ENCODE measurements at regions not wholly inside any gene's neighbourhood (a gene's known extent, or its start where the extent isn't known, plus 50 kb on each side); places are given as distances from the start of the nearest gene placed in this dataset.

DNA sequence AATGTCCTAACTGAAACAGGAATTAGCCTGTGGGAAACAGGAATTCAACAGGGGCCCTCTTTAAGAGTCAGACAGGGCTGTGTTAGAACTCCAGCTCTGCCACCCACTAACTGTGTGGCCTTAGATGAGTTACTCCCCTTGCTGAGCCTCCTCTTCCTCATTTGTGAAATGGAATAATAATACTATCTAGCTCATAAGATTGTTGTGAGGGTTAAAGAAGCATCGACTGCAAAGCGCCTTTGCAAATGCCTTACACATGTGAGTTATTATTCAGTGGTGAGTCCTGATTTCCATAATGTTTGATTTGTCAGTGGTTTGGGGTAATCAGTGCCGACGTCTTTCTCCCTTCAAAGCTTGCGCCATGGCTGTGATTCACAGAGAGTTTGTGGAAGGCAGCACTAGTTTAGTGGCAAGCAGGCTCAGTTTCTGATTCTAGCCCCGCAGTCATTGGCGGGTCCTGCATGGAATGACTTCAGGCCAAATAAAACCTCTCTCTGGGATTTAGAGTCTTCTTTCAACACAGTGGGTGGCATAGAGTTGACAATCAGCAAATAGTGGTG lies 388.5 kb downstream of the PLPP3 start:
- H3K36me3 ChIP-seq = no peaks in the 10 kb centered on the region
- H3K27me3 ChIP-seq = no peaks in the 10 kb centered on the region
- TF ChIP-seq EP300 (IDR thresholded peaks at IDR 0.05) = no peak
- TF ChIP-seq POLR2AphosphoS5 (IDR thresholded peaks at IDR 0.05) = no peak
- TF ChIP-seq, protein P1, sequence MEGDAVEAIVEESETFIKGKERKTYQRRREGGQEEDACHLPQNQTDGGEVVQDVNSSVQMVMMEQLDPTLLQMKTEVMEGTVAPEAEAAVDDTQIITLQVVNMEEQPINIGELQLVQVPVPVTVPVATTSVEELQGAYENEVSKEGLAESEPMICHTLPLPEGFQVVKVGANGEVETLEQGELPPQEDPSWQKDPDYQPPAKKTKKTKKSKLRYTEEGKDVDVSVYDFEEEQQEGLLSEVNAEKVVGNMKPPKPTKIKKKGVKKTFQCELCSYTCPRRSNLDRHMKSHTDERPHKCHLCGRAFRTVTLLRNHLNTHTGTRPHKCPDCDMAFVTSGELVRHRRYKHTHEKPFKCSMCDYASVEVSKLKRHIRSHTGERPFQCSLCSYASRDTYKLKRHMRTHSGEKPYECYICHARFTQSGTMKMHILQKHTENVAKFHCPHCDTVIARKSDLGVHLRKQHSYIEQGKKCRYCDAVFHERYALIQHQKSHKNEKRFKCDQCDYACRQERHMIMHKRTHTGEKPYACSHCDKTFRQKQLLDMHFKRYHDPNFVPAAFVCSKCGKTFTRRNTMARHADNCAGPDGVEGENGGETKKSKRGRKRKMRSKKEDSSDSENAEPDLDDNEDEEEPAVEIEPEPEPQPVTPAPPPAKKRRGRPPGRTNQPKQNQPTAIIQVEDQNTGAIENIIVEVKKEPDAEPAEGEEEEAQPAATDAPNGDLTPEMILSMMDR (IDR thresholded peaks at IDR 0.05) = no peak
- H3K9me3 ChIP-seq = no peaks in the 10 kb centered on the region
- 86% methylated on average over 7 of the region's 7 CpGs for WGBS
- DNase-seq (ENCODE audit: extremely low spot score) = no peak
- H3K27ac ChIP-seq (replicated peaks in 1 of 4) = no peak overlapping the region
- intact Hi-C loops (cut with DNase I) = no loop called here
- H3K4me1 ChIP-seq = peaks cover 0 to 21% (median 15%) of the 10 kb centered on the region in 4 donors
- no peak overlapping the region for H3K4me3 ChIP-seq

DNA sequence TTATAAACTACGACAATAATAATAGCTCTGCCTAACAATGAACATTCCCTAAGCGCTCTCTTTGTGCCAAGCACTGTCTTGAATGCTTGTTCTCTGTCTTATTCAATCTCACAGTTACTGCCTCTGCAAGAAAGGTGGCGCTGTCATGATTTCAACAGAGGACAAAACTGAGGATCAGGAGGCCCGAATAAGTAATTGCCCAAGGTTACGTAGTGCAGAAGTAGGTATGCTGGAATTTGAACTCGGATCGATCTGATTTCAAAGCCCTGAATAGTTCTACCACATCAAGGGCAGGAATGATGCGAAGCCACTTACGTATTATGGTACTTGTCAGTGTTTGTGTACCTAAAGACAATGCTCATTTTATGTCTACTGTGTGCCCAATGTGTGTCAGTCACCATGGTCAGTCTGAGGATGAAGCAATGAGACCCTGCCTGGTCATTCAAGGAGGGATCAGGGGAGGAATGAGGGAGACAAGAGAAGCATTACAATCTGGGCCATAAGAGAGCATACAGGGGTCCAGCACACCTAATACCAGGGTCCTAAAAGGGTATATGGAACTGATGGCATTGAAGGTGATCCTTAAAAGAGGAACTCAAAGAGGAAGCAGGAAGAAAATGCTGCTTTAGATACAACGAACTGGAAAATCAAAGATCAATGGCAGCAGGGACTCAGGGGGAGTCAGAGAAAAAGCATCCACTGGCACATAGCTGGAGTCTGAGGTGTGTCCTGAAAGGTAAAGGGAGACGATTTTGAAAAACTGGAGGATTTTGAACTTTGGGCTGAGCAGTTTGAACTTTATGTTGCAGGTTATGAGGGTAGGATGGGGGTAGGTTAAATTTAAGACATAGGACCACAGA lies 389.2 kb downstream of the PLPP3 start:
- Histone ChIP-seq H3K36me3 (no peaks in the 10 kb centered on the region), H3K4me3 (no peak overlapping the region), H3K27me3 (no peaks in the 10 kb centered on the region), H3K27ac (replicated peaks in 1 of 4) (no peak overlapping the region), H3K9me3 (no peaks in the 10 kb centered on the region), H3K4me1 (peaks cover 0 to 21% (median 15%) of the 10 kb centered on the region in 4 donors)
- TF ChIP-seq, protein P1 (IDR thresholded peaks at IDR 0.05) = peak in 1 of 3 experiments; percentile 30
- TF ChIP-seq POLR2A (IDR thresholded peaks at IDR 0.05; ENCODE audit: low read depth) = no peak
- 88% methylated on average over 11 of the region's 11 CpGs for WGBS
- no peak for DNase-seq (ENCODE audit: extremely low spot score)
- intact Hi-C loops (cut with DNase I) = no loop called here

DNA sequence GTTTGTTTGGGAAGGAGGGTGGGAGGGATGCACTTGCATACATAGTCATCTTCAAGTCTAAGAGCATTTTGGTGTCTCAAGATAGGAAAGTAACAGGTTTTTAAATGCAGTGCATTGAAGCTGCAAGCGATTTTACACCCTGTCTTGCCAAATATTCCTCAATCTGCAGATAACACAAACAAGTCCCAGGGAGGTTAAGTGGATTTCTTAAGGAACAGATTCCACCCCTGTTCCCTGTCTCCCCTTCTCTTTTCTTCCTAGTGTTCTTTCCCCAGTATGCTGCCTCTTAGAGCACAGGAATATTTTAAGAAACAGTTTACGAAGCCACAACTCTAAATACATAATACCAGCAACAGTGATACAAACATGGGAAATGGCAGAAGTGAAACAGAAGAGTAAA lies 389.9 kb downstream of the PLPP3 start:
- intact Hi-C loops (cut with DNase I) = no loop called here

DNA sequence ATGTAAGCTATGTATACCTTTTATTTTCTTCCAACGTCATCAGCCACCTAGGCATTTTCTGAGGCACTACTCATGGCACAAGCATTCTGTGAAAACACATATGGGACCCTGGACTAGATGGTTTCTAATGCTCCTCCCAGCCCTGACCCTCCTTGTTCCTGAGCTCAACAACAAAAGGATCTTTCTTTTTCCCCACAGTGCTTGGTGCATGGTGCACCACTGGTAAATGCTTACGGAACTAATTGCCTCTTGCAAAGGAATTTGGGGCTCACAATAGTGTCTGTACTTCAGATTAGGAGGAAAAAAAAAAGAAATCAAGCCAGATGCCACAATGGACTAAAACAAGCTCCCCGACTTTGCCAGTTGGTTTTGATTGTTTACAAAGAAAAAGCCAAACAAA lies 390.5 kb downstream of the PLPP3 start:
- Histone ChIP-seq H3K27ac (replicated peaks in 1 of 4) (no peak overlapping the region), H3K9me3 (no peaks in the 10 kb centered on the region), H3K4me1 (peaks cover 0 to 21% (median 15%) of the 10 kb centered on the region in 4 donors), H3K27me3 (no peaks in the 10 kb centered on the region), H3K36me3 (no peaks in the 10 kb centered on the region), H3K4me3 (no peak overlapping the region)
- 70% methylated on average over 3 of the region's 3 CpGs for WGBS
- intact Hi-C loops (cut with DNase I) = no loop called here
- no peak for DNase-seq (ENCODE audit: extremely low spot score)
- TF ChIP-seq, protein P1 (IDR thresholded peaks at IDR 0.05) = no peak
- TF ChIP-seq EP300 (IDR thresholded peaks at IDR 0.05) = no peak
- TF ChIP-seq POLR2AphosphoS5 (IDR thresholded peaks at IDR 0.05) = no peak
- TF ChIP-seq POLR2A (IDR thresholded peaks at IDR 0.05; ENCODE audit: low read depth) = no peak

More for the DNA sequence above, 389.9 kb downstream of the PLPP3 start:
- WGBS = 85% methylated on average over 2 of the region's 2 CpGs
- Histone ChIP-seq H3K4me1 (peaks cover 0 to 21% (median 15%) of the 10 kb centered on the region in 4 donors), H3K36me3 (no peaks in the 10 kb centered on the region), H3K27ac (replicated peaks in 1 of 4) (no peak overlapping the region), H3K27me3 (no peaks in the 10 kb centered on the region), H3K9me3 (no peaks in the 10 kb centered on the region), H3K4me3 (no peak overlapping the region)
- TF ChIP-seq POLR2AphosphoS5 (IDR thresholded peaks at IDR 0.05) = no peak
- no peak for TF ChIP-seq POLR2A (IDR thresholded peaks at IDR 0.05; ENCODE audit: low read depth)
- TF ChIP-seq EP300 (IDR thresholded peaks at IDR 0.05) = no peak
- TF ChIP-seq, protein P1 (IDR thresholded peaks at IDR 0.05) = no peak
- no peak for DNase-seq (ENCODE audit: extremely low spot score)
